Calu3 (cell line): ENCODE measurements at regions not wholly inside any gene's neighbourhood (a gene's known extent, or its start where the extent isn't known, plus 50 kb on each side); places are given as distances from the start of the nearest gene placed in this dataset.

Experiments used
- BruUV-seq: library from RNA; stranded (reverse); fragments of 400-500 nt; replicated peaks from 2 replicates; lab custom pipeline; 2021; lab: Mats Ljungman, UMichigan
- CTCF ChIA-PET: fragments of 300-600 bp; sonication (Branson Sonifier 250); formaldehyde crosslinking; loops from one replicate; lab custom pipeline; 2022; ENCODE audit warnings: antibody characterized with exemption; lab: Charles Lee
- DNase-seq: peaks from one replicate; pipeline ENCODE4 v3.0.0; 2022
- H3K27ac Mint-ChIP-seq: one replicate; pipeline ENCODE4 v1.8.0; 2022; ENCODE audit warnings: mixed read lengths; ENCODE audit not compliant: unreplicated experiment
- H3K27me3 Mint-ChIP-seq: one replicate; pipeline ENCODE4 v1.8.0; 2022; ENCODE audit warnings: mixed read lengths; ENCODE audit not compliant: unreplicated experiment
- H3K36me3 Mint-ChIP-seq: one replicate; pipeline ENCODE4 v1.8.0; 2022; ENCODE audit warnings: mild to moderate bottlenecking, moderate library complexity, mixed read lengths; ENCODE audit not compliant: insufficient read depth, unreplicated experiment
- H3K4me1 Mint-ChIP-seq: one replicate; pipeline ENCODE4 v1.8.0; 2022; ENCODE audit warnings: mild to moderate bottlenecking, low read depth, mixed read lengths; ENCODE audit not compliant: unreplicated experiment
- H3K4me3 Mint-ChIP-seq: one replicate; pipeline ENCODE4 v1.8.0; 2022; ENCODE audit warnings: mild to moderate bottlenecking, low read depth, moderate library complexity, mixed read lengths; ENCODE audit not compliant: unreplicated experiment
- H3K9me3 Mint-ChIP-seq: one replicate; pipeline ENCODE4 v1.8.0; 2022; ENCODE audit warnings: low read depth, mixed read lengths; ENCODE audit not compliant: unreplicated experiment
- CTCF ChIP-seq: fragments of 200-600 bp; IDR thresholded peaks from one replicate; pipeline ENCODE4 v1.8.0; 2022; ENCODE audit warnings: antibody characterized with exemption; ENCODE audit not compliant: unreplicated experiment
- intact Hi-C: fragments of 100-400 bp; cut with micrococcal nuclease; formaldehyde crosslinking; loops from one replicate; pipeline ENCODE4 v1.10.0; 2022; ENCODE audit not compliant: unreplicated experiment

- DNase-seq, result no peak
- intact Hi-C loops, result no loop called here
- TF ChIP-seq CTCF, result no peak
- Mint-ChIP-seq H3K27ac (no peak overlapping the region), H3K4me1 (no peaks in the 10 kb centered on the region), H3K9me3 (peaks cover 2% of the 10 kb centered on the region), H3K36me3 (no peaks in the 10 kb centered on the region), H3K27me3 (no peaks in the 10 kb centered on the region), H3K4me3 (no peak overlapping the region)
- BruUV-seq, result no TSS peak
- CTCF ChIA-PET, result interaction anchor here (0.8 kb wide), 1 partner anchor 198 kb away, joined by 3 read pairs; no protein-coding TSS in a partner anchor
Measured at GRCh38 chr15:99906793-99907192, 173.6 kb upstream of the LYSMD4 start.

- Mint-ChIP-seq H3K27ac (no peak overlapping the region), H3K36me3 (no peaks in the 10 kb centered on the region), H3K4me1 (no peaks in the 10 kb centered on the region), H3K27me3 (no peaks in the 10 kb centered on the region), H3K4me3 (no peak overlapping the region), H3K9me3 (peaks cover 2% of the 10 kb centered on the region)
- no TSS peak for BruUV-seq
- no peak for DNase-seq
- intact Hi-C loops, result no loop called here
- CTCF ChIA-PET, result interaction anchor here (0.8 kb wide), 1 partner anchor 198 kb away, joined by 3 read pairs; no protein-coding TSS in a partner anchor
- TF ChIP-seq CTCF, result no peak
Measured at GRCh38 chr15:99906311-99906710, 173.1 kb upstream of the LYSMD4 start.

GRCh38 chr15:99902248-99902928 is 169.2 kb upstream of the LYSMD4 start:
- intact Hi-C loops, result no loop called here
- DNase-seq, result no peak
- CTCF ChIA-PET, result no interaction called here
- Mint-ChIP-seq H3K9me3 (no peaks in the 10 kb centered on the region), H3K27ac (no peak overlapping the region), H3K36me3 (no peaks in the 10 kb centered on the region), H3K4me3 (no peak overlapping the region), H3K27me3 (no peaks in the 10 kb centered on the region), H3K4me1 (no peaks in the 10 kb centered on the region)
- TF ChIP-seq CTCF, result no peak
- BruUV-seq, result no TSS peak

GRCh38 chr15:99895956-99896311 is 162.7 kb upstream of the LYSMD4 start:
- H3K9me3 Mint-ChIP-seq, result peaks cover 10% of the 10 kb centered on the region
- no peaks in the 10 kb centered on the region for H3K4me1 Mint-ChIP-seq
- no peak for TF ChIP-seq CTCF
- intact Hi-C loops, result no loop called here
- H3K27ac Mint-ChIP-seq, result no peak overlapping the region
- no TSS peak for BruUV-seq
- no peaks in the 10 kb centered on the region for H3K36me3 Mint-ChIP-seq
- DNase-seq, result no peak
- no peak overlapping the region for H3K4me3 Mint-ChIP-seq
- H3K27me3 Mint-ChIP-seq, result no peaks in the 10 kb centered on the region
- CTCF ChIA-PET, result no interaction called here
